H9 (cell line): ENCODE measurements at regions not wholly inside any gene's neighbourhood (a gene's known extent, or its start where the extent isn't known, plus 50 kb on each side); places are given as distances from the start of the nearest gene placed in this dataset.
A peak's percentile ranks its signal among the peaks of the same experiment; 100 is the strongest.
"Not testable (repeated sequence)": the region's sequence is repeated elsewhere in the genome, so short reads cannot be mapped to it uniquely, and the experiment has no call there.

ENCODE experiments used
- DNase-seq: peaks from one replicate; pipeline ENCODE4 v3.0.0-alpha.2; 2017
- H2AFZ ChIP-seq: one replicate; pipeline ENCODE4 v1.6.1; 2013; ENCODE audit warnings: mild to moderate bottlenecking, low read length, control low read depth, moderate library complexity
- H2AK5ac ChIP-seq: 2 replicates; pipeline ENCODE4 v1.6.1; 2013; ENCODE audit warnings: low read length, control low read depth, mixed read lengths; ENCODE audit not compliant: insufficient read length
- H2BK120ac ChIP-seq: one replicate; pipeline ENCODE4 v1.6.1; 2013; ENCODE audit warnings: low read depth, mild to moderate bottlenecking, low read length, control low read depth, inconsistent platforms; ENCODE audit not compliant: poor library complexity, severe bottlenecking
- H2BK12ac ChIP-seq: 2 replicates; pipeline ENCODE4 v1.6.1; 2013; ENCODE audit warnings: low read length, control low read depth, mixed read lengths, low read depth; ENCODE audit not compliant: insufficient read length
- H2BK15ac ChIP-seq: 2 replicates; pipeline ENCODE4 v1.6.1; 2013; ENCODE audit warnings: low read depth, low read length, control low read depth
- H2BK20ac ChIP-seq: one replicate; pipeline ENCODE4 v1.6.1; 2013; ENCODE audit warnings: low read depth, mild to moderate bottlenecking, low read length, control low read depth, inconsistent platforms; ENCODE audit not compliant: poor library complexity, severe bottlenecking
- H2BK5ac ChIP-seq: 2 replicates; pipeline ENCODE4 v1.6.1; 2013; ENCODE audit warnings: low read length, control low read depth, mixed read lengths; ENCODE audit not compliant: insufficient read length
- H3K14ac ChIP-seq: 2 replicates; pipeline ENCODE4 v1.6.1; 2013; ENCODE audit warnings: low read length, control low read depth; ENCODE audit not compliant: insufficient read depth
- H3K18ac ChIP-seq: 2 replicates; pipeline ENCODE4 v1.6.1; 2013; ENCODE audit warnings: low read depth, mild to moderate bottlenecking, mixed read lengths, low read length, control low read depth; ENCODE audit not compliant: insufficient read length
- H3K23ac ChIP-seq: 2 replicates; pipeline ENCODE4 v1.6.1; 2013; ENCODE audit warnings: low read length, control low read depth, mixed read lengths, low read depth; ENCODE audit not compliant: insufficient read length
- H3K23me2 ChIP-seq: 2 replicates; pipeline ENCODE4 v1.6.1; 2013; ENCODE audit warnings: low read depth, mild to moderate bottlenecking, mixed read lengths, low read length, control low read depth; ENCODE audit not compliant: insufficient read length, poor library complexity, severe bottlenecking
- H3K27ac ChIP-seq: 2 replicates; pipeline ENCODE4 v1.5.1; 2013; ENCODE audit warnings: low read length, control low read depth, mixed read lengths, low read depth; ENCODE audit not compliant: insufficient read length
- H3K27me3 ChIP-seq: 2 replicates; pipeline ENCODE4 v1.6.1; 2013; ENCODE audit warnings: low read length, control low read depth, inconsistent platforms; ENCODE audit not compliant: insufficient read depth
- H3K4ac ChIP-seq: 2 replicates; pipeline ENCODE4 v1.6.1; 2013; ENCODE audit warnings: low read depth, mild to moderate bottlenecking, control low read depth, inconsistent platforms, low read length, moderate library complexity
- H3K4me1 ChIP-seq: 2 replicates; pipeline ENCODE4 v1.6.1; 2013; ENCODE audit warnings: low read length, control low read depth, inconsistent platforms; ENCODE audit not compliant: insufficient read depth
- H3K4me2 ChIP-seq: 2 replicates; pipeline ENCODE4 v1.6.1; 2013; ENCODE audit warnings: low read length, control low read depth, mixed read lengths; ENCODE audit not compliant: insufficient read length, insufficient read depth
- H3K56ac ChIP-seq: 2 replicates; pipeline ENCODE4 v1.6.1; 2013; ENCODE audit warnings: low read depth, mild to moderate bottlenecking, mixed read lengths, low read length, control low read depth; ENCODE audit not compliant: insufficient read length
- H3K79me1 ChIP-seq: 2 replicates; pipeline ENCODE4 v1.6.1; 2013; ENCODE audit warnings: low read depth, mild to moderate bottlenecking, moderate library complexity, low read length, control low read depth, inconsistent platforms; ENCODE audit not compliant: insufficient read depth, poor library complexity, severe bottlenecking
- H3K79me2 ChIP-seq: 2 replicates; pipeline ENCODE4 v1.6.1; 2013; ENCODE audit warnings: low read length, control low read depth, inconsistent platforms; ENCODE audit not compliant: insufficient read depth
- H3K9ac ChIP-seq: 2 replicates; pipeline ENCODE4 v1.6.1; 2013; ENCODE audit warnings: low read length, control low read depth, mixed read lengths; ENCODE audit not compliant: insufficient read length; ENCODE audit errors: extremely low read depth
- H3K9me3 ChIP-seq: one replicate; pipeline ENCODE4 v1.6.1; 2013; ENCODE audit warnings: low read depth, low read length, inconsistent platforms; ENCODE audit not compliant: control insufficient read depth
- H3T11ph ChIP-seq: one replicate; pipeline ENCODE4 v1.6.1; 2013; ENCODE audit warnings: mild to moderate bottlenecking, low read length, control low read depth, inconsistent platforms
- H4K20me1 ChIP-seq: one replicate; pipeline ENCODE4 v1.6.1; 2013; ENCODE audit not compliant: control insufficient read depth, insufficient read length, insufficient read depth
- H4K5ac ChIP-seq: 2 replicates; pipeline ENCODE4 v1.6.1; 2013; ENCODE audit warnings: low read depth, mild to moderate bottlenecking, mixed read lengths, low read length, control low read depth; ENCODE audit not compliant: insufficient read length
- H4K8ac ChIP-seq: replicated peaks from 2 replicates; pipeline ENCODE4 v1.6.1; 2013; ENCODE audit warnings: low read length, control low read depth, mixed read lengths, low read depth; ENCODE audit not compliant: insufficient read length
- H4K91ac ChIP-seq: 2 replicates; pipeline ENCODE4 v1.6.1; 2013; ENCODE audit warnings: low read depth, mild to moderate bottlenecking, moderate library complexity, mixed read lengths, low read length, control low read depth; ENCODE audit not compliant: insufficient read length
- H3K27ac Mint-ChIP-seq, 3 experiments: 2 replicates in 2 of 3; 3 replicates in 1 of 3; pipeline ENCODE4 v1.8.0; 2020 to 2021; ENCODE audit warnings: mixed read lengths in 3 of 3, mild to moderate bottlenecking in 1 of 3, moderate library complexity in 1 of 3
- H3K27me3 Mint-ChIP-seq: 2 replicates; pipeline ENCODE4 v1.8.0; 2021; ENCODE audit warnings: low read depth, mild to moderate bottlenecking, moderate library complexity, mixed read lengths
- H3K36me3 Mint-ChIP-seq, 3 experiments: 2 replicates in 2 of 3; 3 replicates in 1 of 3; pipeline ENCODE4 v1.8.0; 2020 to 2021; ENCODE audit warnings: low read depth in 3 of 3, mixed read lengths in 3 of 3; ENCODE audit not compliant: insufficient read depth in 1 of 3
- H3K4me1 Mint-ChIP-seq, 2 experiments: 2 replicates each; pipeline ENCODE4 v1.8.0; 2020; ENCODE audit warnings: mixed read lengths in 2 of 2
- H3K4me3 Mint-ChIP-seq, 2 experiments: 2 replicates in 1 of 2; 3 replicates in 1 of 2; pipeline ENCODE4 v1.8.0; 2020 to 2021; ENCODE audit warnings: mild to moderate bottlenecking in 2 of 2, mixed read lengths in 2 of 2, moderate library complexity in 1 of 2
- H3K9me3 Mint-ChIP-seq, 2 experiments: 2 replicates in 1 of 2; 3 replicates in 1 of 2; pipeline ENCODE4 v1.8.0; 2020; ENCODE audit warnings: mild to moderate bottlenecking in 2 of 2, mixed read lengths in 2 of 2, moderate library complexity in 1 of 2
- CTCF ChIP-seq: fragments of 200-600 bp; sonication (generic); conservative IDR thresholded peaks from 3 replicates; pipeline ENCODE4 v1.8.0; 2021; ENCODE audit warnings: antibody characterized with exemption, mild to moderate bottlenecking
- WGBS: extraction: QIAGEN DNeasy Blood & Tissue Kit; methylation state at CpG from one replicate; pipeline ENCODE4 v1.1.7; 2013; ENCODE audit warnings: missing lambda C conversion rate, low lambda C conversion rate, mixed read lengths; ENCODE audit not compliant: insufficient read length; ENCODE audit errors: extremely low coverage; 5-methylcytosine and 5-hydroxymethylcytosine counted together

- no peak for DNase-seq
- no peak overlapping the region for H3K27ac Mint-ChIP-seq
- Histone ChIP-seq H4K91ac (no peak overlapping the region), H3K23ac (no peak overlapping the region), H2BK12ac (no peak overlapping the region), H3K23me2 (no peaks in the 10 kb centered on the region), H2BK5ac (no peak overlapping the region), H3K14ac (no peak overlapping the region), H4K20me1 (no peaks in the 10 kb centered on the region), H2BK20ac (no peak overlapping the region), H3K56ac (no peak overlapping the region), H3K9me3 (no peaks in the 10 kb centered on the region), H3K27me3 (no peaks in the 10 kb centered on the region), H3T11ph (no peak overlapping the region), H3K27ac (no peak overlapping the region), H3K4me1 (no peaks in the 10 kb centered on the region), H3K79me2 (no peaks in the 10 kb centered on the region), H2BK120ac (no peak overlapping the region), H3K18ac (no peak overlapping the region), H2BK15ac (no peak overlapping the region), H4K5ac (no peak overlapping the region), H3K4ac (no peak overlapping the region), H4K8ac (no peak overlapping the region), H3K4me2 (no peak overlapping the region), H2AK5ac (no peak overlapping the region), H2AFZ (no peak overlapping the region), H3K79me1 (no peaks in the 10 kb centered on the region), H3K9ac (no peak overlapping the region)
- no peaks in the 10 kb centered on the region for H3K4me1 Mint-ChIP-seq
- H3K9me3 Mint-ChIP-seq, result peaks cover 0 to 4% of the 10 kb centered on the region in 2 experiments; a peak in 3 of 5 replicates
- no CpG with 5 or more reads among the region's 8 CpGs for WGBS
- TF ChIP-seq CTCF, result no peak
- H3K36me3 Mint-ChIP-seq, result peaks cover 0 to 7% (median 0%) of the 10 kb centered on the region in 3 experiments; a peak in 1 of 7 replicates
- no peak overlapping the region for H3K4me3 Mint-ChIP-seq
- no peaks in the 10 kb centered on the region for H3K27me3 Mint-ChIP-seq
Observed at GRCh38 chr4:162969194-162969593, 197.5 kb downstream of the NAF1 start.

- not testable (repeated sequence) for H3K79me2 ChIP-seq, H3K4me1 Mint-ChIP-seq, H3K9me3 Mint-ChIP-seq, H3K27me3 ChIP-seq, H3K4me1 ChIP-seq, H3K9me3 ChIP-seq, H4K91ac ChIP-seq, H2BK120ac ChIP-seq, H2AK5ac ChIP-seq, H3K23me2 ChIP-seq, H2BK15ac ChIP-seq, H3K23ac ChIP-seq, H3K4me2 ChIP-seq, H3K18ac ChIP-seq, H2BK5ac ChIP-seq, H3K14ac ChIP-seq, H4K5ac ChIP-seq, H3K56ac ChIP-seq, H4K8ac ChIP-seq, H2AFZ ChIP-seq, H2BK20ac ChIP-seq, H3K27ac ChIP-seq, H3K79me1 ChIP-seq, H3T11ph ChIP-seq, H2BK12ac ChIP-seq, H3K4ac ChIP-seq, DNase-seq, H3K27ac Mint-ChIP-seq, H3K27me3 Mint-ChIP-seq, H3K9ac ChIP-seq, H3K36me3 Mint-ChIP-seq, H4K20me1 ChIP-seq
- WGBS, result no CpG with 5 or more reads among the region's 4 CpGs
- peak overlapping the region in 1 of 2 experiments; percentile 5; a peak in 1 of 5 replicates for H3K4me3 Mint-ChIP-seq
Observed at GRCh38 chr4:162965978-162966377, 200.7 kb downstream of the NAF1 start.
